ENCODE measurements at regions not wholly inside any gene's neighbourhood (a gene's known extent, or its start where the extent isn't known, plus 50 kb on each side); places are given as distances from the start of the nearest gene placed in this dataset.

GRCh38 chr20:4344670-4345069, 95.6 kb upstream of the ADRA1D start:
- no peaks in the 10 kb centered on the region for H3K9me3 Mint-ChIP-seq
- no peak overlapping the region for H4K91ac ChIP-seq (ENCODE audit: insufficient read length, low read depth, low read length)
- no peaks in the 10 kb centered on the region for H3K27me3 ChIP-seq (ENCODE audit: insufficient read depth, low read length)
- no peak overlapping the region for H3K4ac ChIP-seq (ENCODE audit: low read depth, low read length)
- no peak overlapping the region for H3K4me3 Mint-ChIP-seq
- no peak overlapping the region for H3K18ac ChIP-seq (ENCODE audit: insufficient read length, low read depth, low read length)
- no peaks in the 10 kb centered on the region for H3K79me1 ChIP-seq (ENCODE audit: insufficient read depth, low read depth, low read length, poor library complexity, severe bottlenecking)
- H4K20me1 ChIP-seq (ENCODE audit: control insufficient read depth, insufficient read depth, insufficient read length), result no peaks in the 10 kb centered on the region
- H3K36me3 Mint-ChIP-seq (ENCODE audit: insufficient read depth in 1 of 3, low read depth in 3 of 3), result no peaks in the 10 kb centered on the region
- H3K23ac ChIP-seq (ENCODE audit: insufficient read length, low read depth, low read length), result no peak overlapping the region
- no peaks in the 10 kb centered on the region for H3K9me3 ChIP-seq (ENCODE audit: control insufficient read depth, low read depth, low read length)
- no peak overlapping the region for H2BK5ac ChIP-seq (ENCODE audit: insufficient read length, low read length)
- no peaks in the 10 kb centered on the region for H3K23me2 ChIP-seq (ENCODE audit: insufficient read length, low read depth, low read length, poor library complexity, severe bottlenecking)
- no peak overlapping the region for H3T11ph ChIP-seq (ENCODE audit: low read length)
- H2BK15ac ChIP-seq (ENCODE audit: low read depth, low read length), result no peak overlapping the region
- no peak overlapping the region for H3K27ac Mint-ChIP-seq
- no peak overlapping the region for H3K14ac ChIP-seq (ENCODE audit: insufficient read depth, low read length)
- no peak overlapping the region for H4K8ac ChIP-seq (replicated peaks; ENCODE audit: insufficient read length, low read depth, low read length)
- H4K5ac ChIP-seq (ENCODE audit: insufficient read length, low read depth, low read length), result no peak overlapping the region
- H3K9ac ChIP-seq (ENCODE audit: extremely low read depth, insufficient read length, low read length), result no peak overlapping the region
- no peak overlapping the region for H2AK5ac ChIP-seq (ENCODE audit: insufficient read length, low read length)
- peaks cover 3% of the 10 kb centered on the region for H3K27me3 Mint-ChIP-seq (ENCODE audit: low read depth)
- DNase-seq, result no peak
- H3K56ac ChIP-seq (ENCODE audit: insufficient read length, low read depth, low read length), result no peak overlapping the region
- H3K4me1 Mint-ChIP-seq, result peaks cover 5 to 12% of the 10 kb centered on the region in 2 experiments; a peak in 3 of 4 replicates
- H2BK20ac ChIP-seq (ENCODE audit: low read depth, low read length, poor library complexity, severe bottlenecking), result no peak overlapping the region
- no peaks in the 10 kb centered on the region; the same call in 1 of the 2 replicates for H3K4me1 ChIP-seq (ENCODE audit: insufficient read depth, low read length)
- H3K79me2 ChIP-seq (ENCODE audit: insufficient read depth, low read length), result no peaks in the 10 kb centered on the region
- H2BK12ac ChIP-seq (ENCODE audit: insufficient read length, low read depth, low read length), result no peak overlapping the region
- no peak overlapping the region for H2AFZ ChIP-seq (ENCODE audit: low read length)
- H3K4me2 ChIP-seq (ENCODE audit: insufficient read depth, insufficient read length, low read length), result no peak overlapping the region
- no peak overlapping the region for H2BK120ac ChIP-seq (ENCODE audit: low read depth, low read length, poor library complexity, severe bottlenecking)
- no CpG with 5 or more reads among the region's 2 CpGs for WGBS (ENCODE audit: extremely low coverage, insufficient read length, low lambda C conversion rate)
- H3K27ac ChIP-seq (ENCODE audit: insufficient read length, low read depth, low read length), result no peak overlapping the region
- TF ChIP-seq, protein P1, sequence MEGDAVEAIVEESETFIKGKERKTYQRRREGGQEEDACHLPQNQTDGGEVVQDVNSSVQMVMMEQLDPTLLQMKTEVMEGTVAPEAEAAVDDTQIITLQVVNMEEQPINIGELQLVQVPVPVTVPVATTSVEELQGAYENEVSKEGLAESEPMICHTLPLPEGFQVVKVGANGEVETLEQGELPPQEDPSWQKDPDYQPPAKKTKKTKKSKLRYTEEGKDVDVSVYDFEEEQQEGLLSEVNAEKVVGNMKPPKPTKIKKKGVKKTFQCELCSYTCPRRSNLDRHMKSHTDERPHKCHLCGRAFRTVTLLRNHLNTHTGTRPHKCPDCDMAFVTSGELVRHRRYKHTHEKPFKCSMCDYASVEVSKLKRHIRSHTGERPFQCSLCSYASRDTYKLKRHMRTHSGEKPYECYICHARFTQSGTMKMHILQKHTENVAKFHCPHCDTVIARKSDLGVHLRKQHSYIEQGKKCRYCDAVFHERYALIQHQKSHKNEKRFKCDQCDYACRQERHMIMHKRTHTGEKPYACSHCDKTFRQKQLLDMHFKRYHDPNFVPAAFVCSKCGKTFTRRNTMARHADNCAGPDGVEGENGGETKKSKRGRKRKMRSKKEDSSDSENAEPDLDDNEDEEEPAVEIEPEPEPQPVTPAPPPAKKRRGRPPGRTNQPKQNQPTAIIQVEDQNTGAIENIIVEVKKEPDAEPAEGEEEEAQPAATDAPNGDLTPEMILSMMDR (conservative IDR thresholded peaks at IDR 0.05), result no peak

Measured in H9 (cell line).